ENCODE measurements at regions not wholly inside any gene's neighbourhood (a gene's known extent, or its start where the extent isn't known, plus 50 kb on each side); places are given as distances from the start of the nearest gene placed in this dataset.
"Not testable (repeated sequence)": the region's sequence is repeated elsewhere in the genome, so short reads cannot be mapped to it uniquely, and the experiment has no call there.

DNA sequence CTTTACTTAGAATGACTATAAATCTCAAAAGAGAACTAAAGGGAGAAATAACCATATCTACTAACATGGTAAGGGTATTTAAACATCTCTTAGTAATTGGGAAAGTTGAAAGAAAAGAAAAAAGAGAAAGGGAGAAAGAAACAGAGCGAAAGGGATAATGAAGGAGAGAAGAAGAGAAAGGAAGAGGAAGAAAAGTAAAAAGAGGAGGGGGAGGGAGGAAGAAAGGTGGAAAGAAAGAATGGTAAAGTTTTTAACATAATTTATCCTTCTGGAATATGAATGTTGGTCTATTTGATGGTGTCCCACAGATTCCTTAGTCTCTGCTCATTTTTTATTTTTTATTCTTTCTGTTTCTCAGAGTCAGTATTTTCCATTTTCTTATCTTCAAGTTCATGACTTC, 202.7 kb downstream of the ZNF92 start:
- H3K4me2 ChIP-seq (ENCODE audit: insufficient read depth in 1 of 2, low read depth in 2 of 2, low read length in 2 of 2); H3K27ac ChIP-seq (ENCODE audit: low read depth, low read length); H3K18ac ChIP-seq (ENCODE audit: extremely low read depth, low read length); H4K5ac ChIP-seq (ENCODE audit: insufficient read length, low read depth, low read length); H3K23me2 ChIP-seq (ENCODE audit: low read depth, low read length); H3K27me3 ChIP-seq (replicated peaks in 1 of 4; ENCODE audit: control insufficient read depth in 3 of 4, extremely low read depth in 1 of 4, insufficient read depth in 3 of 4, low read length in 3 of 4); H3K9me3 ChIP-seq (ENCODE audit: insufficient read depth in 2 of 2, low read depth in 1 of 2, low read length in 1 of 2); DNase-seq (ENCODE audit: low read depth in 1 of 2, low spot score in 2 of 2); H3K23ac ChIP-seq (ENCODE audit: insufficient read length); POLR2A ChIA-PET (ENCODE audit: partially characterized antibody); H3K4me3 ChIP-seq (ENCODE audit: extremely low read depth in 1 of 4, insufficient read depth in 2 of 4, low read depth in 3 of 4, low read length in 4 of 4); H2BK120ac ChIP-seq (replicated peaks; ENCODE audit: low read depth, low read length); H3K14ac ChIP-seq (ENCODE audit: insufficient read length); H4K8ac ChIP-seq (ENCODE audit: extremely low read depth, insufficient read depth, low read length); H2BK20ac ChIP-seq (ENCODE audit: low read length); H4K91ac ChIP-seq (replicated peaks; ENCODE audit: insufficient read length, low read length); H3K4me1 ChIP-seq (replicated peaks in 1 of 4; ENCODE audit: control insufficient read depth in 3 of 4, insufficient read depth in 4 of 4, low read length in 3 of 4); H2BK12ac ChIP-seq (ENCODE audit: low read depth, low read length); H3K79me2 ChIP-seq (ENCODE audit: control insufficient read depth in 1 of 2, insufficient read depth in 2 of 2, low read length in 2 of 2); H2BK15ac ChIP-seq (ENCODE audit: low read length); H3K36me3 ChIP-seq (ENCODE audit: control insufficient read depth in 2 of 4, insufficient read depth in 4 of 4, low read length in 3 of 4); CTCF ChIA-PET (ENCODE audit: partially characterized antibody); H2AFZ ChIP-seq (ENCODE audit: low read length); H3K79me1 ChIP-seq (ENCODE audit: low read depth, low read length); H3K56ac ChIP-seq (replicated peaks; ENCODE audit: insufficient read length, low read depth, low read length); H4K20me1 ChIP-seq (replicated peaks in 1 of 2; ENCODE audit: control insufficient read depth in 1 of 2, insufficient read depth in 2 of 2, low read length in 2 of 2); H2AK5ac ChIP-seq (ENCODE audit: low read depth, low read length); H3K9ac ChIP-seq (replicated peaks in 1 of 4; ENCODE audit: extremely low read depth in 1 of 4, low read depth in 3 of 4, low read length in 3 of 4); FAIRE-seq; H3K4ac ChIP-seq (replicated peaks; ENCODE audit: insufficient read length, low read depth, low read length); H2BK5ac ChIP-seq (ENCODE audit: low read depth, low read length): not testable (repeated sequence)
- no CpG with 5 or more reads among the region's 1 CpG for WGBS, 2 experiments (ENCODE audit: extremely low coverage in 1 of 2, insufficient coverage in 1 of 2, insufficient read length in 1 of 2, insufficient replicate concordance in 2 of 2, low coverage in 1 of 2, low lambda C conversion rate in 2 of 2, missing lambda C conversion rate in 1 of 2)

DNA sequence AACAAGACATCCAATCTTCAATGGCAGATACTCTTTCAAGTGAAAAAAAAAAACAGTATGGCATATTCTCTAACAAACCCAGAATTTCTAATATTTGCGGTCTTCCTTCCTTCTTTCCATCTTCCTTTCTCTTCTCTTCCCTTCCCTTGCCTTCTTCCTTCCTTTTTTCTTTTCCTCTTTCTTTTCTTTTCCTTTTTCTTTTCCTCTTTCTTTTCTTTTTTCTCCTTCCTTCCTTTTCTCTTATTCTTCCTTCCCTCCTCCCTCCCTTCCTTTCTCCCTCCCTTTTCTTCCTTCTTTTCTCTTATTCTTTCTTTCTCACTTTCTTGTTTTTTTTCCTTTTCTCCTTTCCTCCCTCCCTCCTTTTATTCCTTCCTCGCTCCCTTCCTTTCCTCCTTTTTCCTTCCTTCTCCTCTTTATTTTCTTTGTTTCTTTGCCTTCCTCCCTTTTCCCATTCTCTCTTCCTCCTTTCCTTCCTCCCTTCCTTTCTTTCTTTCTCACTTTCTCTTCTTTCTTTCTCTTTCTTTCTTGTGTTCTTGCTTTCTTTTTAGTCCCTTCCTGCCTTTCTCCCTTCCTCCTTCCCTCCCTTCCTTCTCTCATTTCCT, 209.0 kb downstream of the ZNF92 start:
- H3K36me3 ChIP-seq (ENCODE audit: control insufficient read depth in 2 of 4, insufficient read depth in 4 of 4, low read length in 3 of 4); H2BK120ac ChIP-seq (replicated peaks; ENCODE audit: low read depth, low read length); H3K9ac ChIP-seq (replicated peaks in 1 of 4; ENCODE audit: extremely low read depth in 1 of 4, low read depth in 3 of 4, low read length in 3 of 4); DNase-seq (ENCODE audit: low read depth in 1 of 2, low spot score in 2 of 2); CTCF ChIA-PET (ENCODE audit: partially characterized antibody); H3K18ac ChIP-seq (ENCODE audit: extremely low read depth, low read length); H2AFZ ChIP-seq (ENCODE audit: low read length); H3K27ac ChIP-seq (ENCODE audit: low read depth, low read length); H3K79me2 ChIP-seq (ENCODE audit: control insufficient read depth in 1 of 2, insufficient read depth in 2 of 2, low read length in 2 of 2); H2BK20ac ChIP-seq (ENCODE audit: low read length); H2AK5ac ChIP-seq (ENCODE audit: low read depth, low read length); H3K14ac ChIP-seq (ENCODE audit: insufficient read length); H4K8ac ChIP-seq (ENCODE audit: extremely low read depth, insufficient read depth, low read length); H2BK12ac ChIP-seq (ENCODE audit: low read depth, low read length); H4K91ac ChIP-seq (replicated peaks; ENCODE audit: insufficient read length, low read length); H3K27me3 ChIP-seq (replicated peaks in 1 of 4; ENCODE audit: control insufficient read depth in 3 of 4, extremely low read depth in 1 of 4, insufficient read depth in 3 of 4, low read length in 3 of 4); H3K4ac ChIP-seq (replicated peaks; ENCODE audit: insufficient read length, low read depth, low read length); POLR2A ChIA-PET (ENCODE audit: partially characterized antibody); H4K5ac ChIP-seq (ENCODE audit: insufficient read length, low read depth, low read length); H3K23me2 ChIP-seq (ENCODE audit: low read depth, low read length); H3K4me1 ChIP-seq (replicated peaks in 1 of 4; ENCODE audit: control insufficient read depth in 3 of 4, insufficient read depth in 4 of 4, low read length in 3 of 4); H3K23ac ChIP-seq (ENCODE audit: insufficient read length); H3K4me2 ChIP-seq (ENCODE audit: insufficient read depth in 1 of 2, low read depth in 2 of 2, low read length in 2 of 2); H3K9me3 ChIP-seq (ENCODE audit: insufficient read depth in 2 of 2, low read depth in 1 of 2, low read length in 1 of 2); FAIRE-seq; H3K56ac ChIP-seq (replicated peaks; ENCODE audit: insufficient read length, low read depth, low read length); H4K20me1 ChIP-seq (replicated peaks in 1 of 2; ENCODE audit: control insufficient read depth in 1 of 2, insufficient read depth in 2 of 2, low read length in 2 of 2); H2BK15ac ChIP-seq (ENCODE audit: low read length); H3K4me3 ChIP-seq (ENCODE audit: extremely low read depth in 1 of 4, insufficient read depth in 2 of 4, low read depth in 3 of 4, low read length in 4 of 4); H2BK5ac ChIP-seq (ENCODE audit: low read depth, low read length); H3K79me1 ChIP-seq (ENCODE audit: low read depth, low read length): not testable (repeated sequence)
- WGBS, 2 experiments (ENCODE audit: extremely low coverage in 1 of 2, insufficient coverage in 1 of 2, insufficient read length in 1 of 2, insufficient replicate concordance in 2 of 2, low coverage in 1 of 2, low lambda C conversion rate in 2 of 2, missing lambda C conversion rate in 1 of 2), result 100% methylated on average over 1 of the region's 2 CpGs; no CpG with 5 or more reads in 1 of the 2 experiments

Data from H1 (cell line).